GM12865 (cell line): ENCODE measurements at regions not wholly inside any gene's neighbourhood (a gene's known extent, or its start where the extent isn't known, plus 50 kb on each side); places are given as distances from the start of the nearest gene placed in this dataset.

Source experiments
- DNase-seq: peaks from one replicate; pipeline ENCODE4 v3.0.0; 2010; ENCODE audit warnings: low read depth
- H3K4me3 ChIP-seq: 2 replicates; pipeline ENCODE4 v1.5.1; 2011; ENCODE audit warnings: mild to moderate bottlenecking, low read depth, low read length, control low read depth
- TF ChIP-seq, protein P1 (sequence below): IDR thresholded peaks from 2 replicates; pipeline ENCODE4 v1.5.1; 2011; ENCODE audit warnings: low read length, control low read depth, low read depth, inconsistent platforms; ENCODE audit not compliant: insufficient read depth; ENCODE audit errors: missing control alignments

- TF ChIP-seq, protein P1, sequence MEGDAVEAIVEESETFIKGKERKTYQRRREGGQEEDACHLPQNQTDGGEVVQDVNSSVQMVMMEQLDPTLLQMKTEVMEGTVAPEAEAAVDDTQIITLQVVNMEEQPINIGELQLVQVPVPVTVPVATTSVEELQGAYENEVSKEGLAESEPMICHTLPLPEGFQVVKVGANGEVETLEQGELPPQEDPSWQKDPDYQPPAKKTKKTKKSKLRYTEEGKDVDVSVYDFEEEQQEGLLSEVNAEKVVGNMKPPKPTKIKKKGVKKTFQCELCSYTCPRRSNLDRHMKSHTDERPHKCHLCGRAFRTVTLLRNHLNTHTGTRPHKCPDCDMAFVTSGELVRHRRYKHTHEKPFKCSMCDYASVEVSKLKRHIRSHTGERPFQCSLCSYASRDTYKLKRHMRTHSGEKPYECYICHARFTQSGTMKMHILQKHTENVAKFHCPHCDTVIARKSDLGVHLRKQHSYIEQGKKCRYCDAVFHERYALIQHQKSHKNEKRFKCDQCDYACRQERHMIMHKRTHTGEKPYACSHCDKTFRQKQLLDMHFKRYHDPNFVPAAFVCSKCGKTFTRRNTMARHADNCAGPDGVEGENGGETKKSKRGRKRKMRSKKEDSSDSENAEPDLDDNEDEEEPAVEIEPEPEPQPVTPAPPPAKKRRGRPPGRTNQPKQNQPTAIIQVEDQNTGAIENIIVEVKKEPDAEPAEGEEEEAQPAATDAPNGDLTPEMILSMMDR: no peak
- DNase-seq: no peak
These were observed 284.6 kb upstream of the ELAC2 start for GRCh38 chr17:13302419-13302818.

GRCh38 chr17:13297183-13297582 lies 279.4 kb upstream of the ELAC2 start:
- TF ChIP-seq, protein P1: no peak
- H3K4me3 ChIP-seq: no peak overlapping the region
- no peak for DNase-seq

More at GRCh38 chr17:13302419-13302818, 284.6 kb upstream of the ELAC2 start:
- no peak overlapping the region for H3K4me3 ChIP-seq

- DNase-seq: no peak
- no peak overlapping the region for H3K4me3 ChIP-seq
- TF ChIP-seq, protein P1: no peak
These were observed 275.6 kb upstream of the ELAC2 start for GRCh38 chr17:13293421-13293820.

DNA sequence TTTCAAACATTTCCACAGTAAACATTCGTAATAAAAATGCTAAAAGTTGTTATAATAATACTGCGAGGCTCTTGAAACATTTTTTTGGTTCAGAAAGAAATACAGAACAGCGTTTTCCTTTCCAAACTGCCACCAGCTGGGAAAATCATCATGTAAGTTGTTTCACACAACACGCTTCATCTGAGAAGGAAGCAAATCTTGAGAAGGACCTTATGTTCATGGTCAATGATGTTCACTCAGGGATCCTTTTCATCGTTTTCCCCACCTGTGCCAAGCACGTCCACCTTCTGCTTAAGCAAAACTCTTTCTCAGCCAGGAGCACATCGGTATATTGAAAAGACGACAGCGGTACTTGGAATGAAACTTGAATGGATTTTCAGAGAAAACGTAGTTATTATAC lies 274.5 kb upstream of the ELAC2 start:
- DNase-seq: no peak
- H3K4me3 ChIP-seq: no peak overlapping the region
- TF ChIP-seq, protein P1: no peak

GRCh38 chr17:13288248-13288647 lies 270.4 kb upstream of the ELAC2 start:
- no peak for DNase-seq
- no peak overlapping the region for H3K4me3 ChIP-seq
- TF ChIP-seq, protein P1: no peak

GRCh38 chr17:13287226-13287625 lies 269.4 kb upstream of the ELAC2 start:
- DNase-seq: no peak
- TF ChIP-seq, protein P1: no peak
- no peak overlapping the region for H3K4me3 ChIP-seq

DNA sequence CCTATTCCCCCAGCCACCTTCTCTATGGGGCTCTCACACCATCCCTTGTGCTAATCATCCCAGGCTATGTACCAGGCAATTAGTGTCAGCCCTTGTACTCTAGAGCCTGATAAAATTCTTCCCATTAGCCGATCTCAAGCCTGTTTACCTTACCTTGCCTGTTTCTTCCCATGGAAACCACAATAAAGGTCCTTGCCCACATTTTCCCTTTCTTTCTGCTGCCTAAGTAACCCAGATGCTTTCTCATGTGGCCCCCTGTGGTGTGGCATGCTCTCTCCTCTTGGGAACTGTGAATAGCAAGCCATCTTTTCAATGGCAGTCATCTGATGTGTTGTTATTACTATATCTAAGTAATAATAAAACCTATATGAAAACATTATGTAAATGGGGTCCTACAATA lies 265.8 kb upstream of the ELAC2 start:
- H3K4me3 ChIP-seq: no peak overlapping the region
- TF ChIP-seq, protein P1: no peak
- no peak for DNase-seq
